Transverse colon (tissue), 4 donors: ENCODE measurements at regions not wholly inside any gene's neighbourhood (a gene's known extent, or its start where the extent isn't known, plus 50 kb on each side); places are given as distances from the start of the nearest gene placed in this dataset.

Source experiments
- CTCF ChIP-seq, 5 experiments: fragments of 200-600 bp in 3 of 5; fragments of 450-650 bp in 2 of 5; sonication (generic) in 3 of 5; IDR thresholded peaks; 1 replicate in 2 of 5; 2 replicates in 3 of 5; pipeline ENCODE4 v1.5.1; 2016 to 2017; ENCODE audit warnings: antibody characterized with exemption in 5 of 5, inconsistent platforms in 3 of 5, mild to moderate bottlenecking in 2 of 5, moderate library complexity in 1 of 5
- POLR2A ChIP-seq: fragments of 450-650 bp; IDR thresholded peaks from one replicate; pipeline ENCODE4 v1.6.1; 2016; ENCODE audit warnings: antibody characterized with exemption, mild to moderate bottlenecking, moderate library complexity
- POLR2AphosphoS5 ChIP-seq, 3 donors: sonication (generic); formaldehyde crosslinking; IDR thresholded peaks; one replicate each; pipeline ENCODE4 v1.6.1; 2016; ENCODE audit warnings: antibody characterized with exemption in 3 of 3

GRCh38 chr3:25226747-25227146 is 201.3 kb upstream of the RARB start:
- TF ChIP-seq POLR2AphosphoS5 (IDR thresholded peaks at IDR 0.05) (no peak), POLR2A (no peak), CTCF (IDR thresholded peaks at IDR 0.05) (no peak)
